ENCODE measurements at regions not wholly inside any gene's neighbourhood (a gene's known extent, or its start where the extent isn't known, plus 50 kb on each side); places are given as distances from the start of the nearest gene placed in this dataset.

- Histone ChIP-seq H2AFZ (no peak overlapping the region), H3K27me3 (ENCODE audit: insufficient read depth) (no peaks in the 10 kb centered on the region), H3K36me3 (ENCODE audit: insufficient read depth) (no peaks in the 10 kb centered on the region), H3K4me2 (no peak overlapping the region), H3F3A (replicated peaks; ENCODE audit: low read depth) (no peaks in the 10 kb centered on the region), H3K27ac (ENCODE audit: low read depth) (no peak overlapping the region), H3K79me2 (replicated peaks; ENCODE audit: insufficient read depth) (no peaks in the 10 kb centered on the region), H3K4me1 (ENCODE audit: insufficient read depth) (no peaks in the 10 kb centered on the region), H3K4me3 (no peak overlapping the region), H3K9me2 (ENCODE audit: insufficient read depth) (no peaks in the 10 kb centered on the region), H4K20me1 (replicated peaks; ENCODE audit: insufficient read depth) (no peaks in the 10 kb centered on the region)
- TF ChIP-seq ETS1 (IDR thresholded peaks at IDR 0.05) (no peak), ZNF331 (CRISPR knock-in tag; IDR thresholded peaks at IDR 0.05; ENCODE audit: low read depth) (no peak), CREB1 (CRISPR knock-in tag; IDR thresholded peaks at IDR 0.05; ENCODE audit: low read depth) (no peak), NANOG (IDR thresholded peaks at IDR 0.05; ENCODE audit: borderline replicate concordance) (no peak), ZNF462 (CRISPR knock-in tag; IDR thresholded peaks at IDR 0.05) (no peak), POLR2AphosphoS5 (IDR thresholded peaks at IDR 0.05; ENCODE audit: low read depth) (no peak), CTCF (conservative IDR thresholded peaks at IDR 0.05; ENCODE audit: low read depth in 2 of 2) (no peak), JUNB (IDR thresholded peaks at IDR 0.05; ENCODE audit: unreplicated experiment) (no peak), REST (IDR thresholded peaks at IDR 0.05; ENCODE audit: unreplicated experiment) (no peak), EZH2 (IDR thresholded peaks at IDR 0.05; ENCODE audit: low read depth, unreplicated experiment) (no peak), EZH2phosphoT487 (IDR thresholded peaks at IDR 0.05; ENCODE audit: unreplicated experiment) (no peak), ZNF114 (CRISPR knock-in tag; IDR thresholded peaks at IDR 0.05) (no peak), STAT1 (IDR thresholded peaks at IDR 0.05; ENCODE audit: unreplicated experiment) (no peak)
- peaks cover 12% of the 10 kb centered on the region for H3K27me3 Mint-ChIP-seq (ENCODE audit: insufficient read depth, low read depth, poor library complexity)
- no peak for DNase-seq (ENCODE audit: low spot score)
- H3K36me3 Mint-ChIP-seq (ENCODE audit: low read depth) = no peaks in the 10 kb centered on the region
- H3K9me3 Mint-ChIP-seq = no peaks in the 10 kb centered on the region; the same call in 2 of the 3 replicates
- no peak overlapping the region for H3K4me3 Mint-ChIP-seq
- H3K27ac Mint-ChIP-seq = no peak overlapping the region
- H3K4me1 Mint-ChIP-seq = peaks cover 4% of the 10 kb centered on the region
- ATAC-seq = no peak
Observed at GRCh38 chr6:165829376-165829775, 166.3 kb upstream of the PDE10A start.

Measured in GM23338 (cell line).